Brain microvascular endothelial cell (primary cell): ENCODE measurements at regions not wholly inside any gene's neighbourhood (a gene's known extent, or its start where the extent isn't known, plus 50 kb on each side); places are given as distances from the start of the nearest gene placed in this dataset.

Source experiments
- DNase-seq: peaks from one replicate; pipeline ENCODE4 v3.0.0-alpha.2; 2020
- H3K27ac ChIP-seq: fragments of 250-450 bp; sonication (Bioruptor Pico); 2 replicates; pipeline ENCODE4 v1.5.1; 2020; ENCODE audit warnings: mild to moderate bottlenecking, moderate library complexity
- H3K27me3 ChIP-seq: fragments of 250-450 bp; sonication (Bioruptor Pico); replicated peaks from 2 replicates; pipeline ENCODE4 v1.5.1; 2020; ENCODE audit warnings: mild to moderate bottlenecking
- H3K36me3 ChIP-seq: fragments of 250-450 bp; sonication (Bioruptor Pico); replicated peaks from 2 replicates; pipeline ENCODE4 v1.5.1; 2020; ENCODE audit warnings: mild to moderate bottlenecking
- H3K4me3 ChIP-seq: 2 replicates; pipeline ENCODE4 v1.5.1; 2011; ENCODE audit warnings: low read depth, mild to moderate bottlenecking, control low read depth, low read length, moderate library complexity
- CTCF ChIP-seq: IDR thresholded peaks from 2 replicates; pipeline ENCODE4 v1.5.1; 2011; ENCODE audit warnings: low read depth, mild to moderate bottlenecking, moderate library complexity, low read length, control low read depth, inconsistent platforms; ENCODE audit errors: missing control alignments
- in situ Hi-C: cut with HindIII; loops from 2 replicates; pipeline ENCODE4 v1.10.0; 2017; ENCODE audit warnings: low sequenced_read_pairs, low pct_ligation_motif_present

GRCh38 chr16:26740771-26741170 is 326.0 kb upstream of the C16orf82 start:
- Histone ChIP-seq H3K4me3 (no peak overlapping the region), H3K36me3 (no peaks in the 10 kb centered on the region), H3K27me3 (no peaks in the 10 kb centered on the region), H3K27ac (no peak overlapping the region)
- DNase-seq, result no peak
- TF ChIP-seq CTCF, result no peak
- in situ Hi-C loops, result no loop called here

- TF ChIP-seq CTCF, result no peak
- H3K27me3 ChIP-seq, result no peaks in the 10 kb centered on the region
- H3K4me3 ChIP-seq, result no peak overlapping the region
- no peaks in the 10 kb centered on the region for H3K36me3 ChIP-seq
- DNase-seq, result no peak
- in situ Hi-C loops, result no loop called here
- H3K27ac ChIP-seq, result no peak overlapping the region
Measured at GRCh38 chr16:26742040-26742439, 324.7 kb upstream of the C16orf82 start.

- in situ Hi-C loops, result no loop called here
Measured at GRCh38 chr16:26744430-26744829, 322.3 kb upstream of the C16orf82 start.

GRCh38 chr16:26747760-26748159 is 319.0 kb upstream of the C16orf82 start:
- in situ Hi-C loops, result no loop called here
- Histone ChIP-seq H3K36me3 (no peaks in the 10 kb centered on the region), H3K4me3 (no peak overlapping the region), H3K27me3 (no peaks in the 10 kb centered on the region), H3K27ac (no peak overlapping the region)
- no peak for TF ChIP-seq CTCF
- DNase-seq, result no peak

More at GRCh38 chr16:26744430-26744829, 322.3 kb upstream of the C16orf82 start:
- TF ChIP-seq CTCF, result no peak
- no peak for DNase-seq
- Histone ChIP-seq H3K36me3 (no peaks in the 10 kb centered on the region), H3K27me3 (no peaks in the 10 kb centered on the region), H3K4me3 (no peak overlapping the region), H3K27ac (no peak overlapping the region)

- no peaks in the 10 kb centered on the region for H3K27me3 ChIP-seq
- no peaks in the 10 kb centered on the region for H3K36me3 ChIP-seq
- H3K4me3 ChIP-seq, result no peak overlapping the region
- DNase-seq, result no peak
- H3K27ac ChIP-seq, result no peak overlapping the region
- TF ChIP-seq CTCF, result no peak
- in situ Hi-C loops, result no loop called here
Measured at GRCh38 chr16:26749072-26749471, 317.7 kb upstream of the C16orf82 start.

GRCh38 chr16:26752166-26752565 is 314.6 kb upstream of the C16orf82 start:
- no peak overlapping the region for H3K4me3 ChIP-seq
- no peaks in the 10 kb centered on the region for H3K36me3 ChIP-seq
- no peak for DNase-seq
- in situ Hi-C loops, result no loop called here
- no peak overlapping the region for H3K27ac ChIP-seq
- no peak for TF ChIP-seq CTCF
- no peaks in the 10 kb centered on the region for H3K27me3 ChIP-seq
